ENCODE measurements at regions not wholly inside any gene's neighbourhood (a gene's known extent, or its start where the extent isn't known, plus 50 kb on each side); places are given as distances from the start of the nearest gene placed in this dataset.
"Not testable (repeated sequence)": the region's sequence is repeated elsewhere in the genome, so short reads cannot be mapped to it uniquely, and the experiment has no call there.

DNA sequence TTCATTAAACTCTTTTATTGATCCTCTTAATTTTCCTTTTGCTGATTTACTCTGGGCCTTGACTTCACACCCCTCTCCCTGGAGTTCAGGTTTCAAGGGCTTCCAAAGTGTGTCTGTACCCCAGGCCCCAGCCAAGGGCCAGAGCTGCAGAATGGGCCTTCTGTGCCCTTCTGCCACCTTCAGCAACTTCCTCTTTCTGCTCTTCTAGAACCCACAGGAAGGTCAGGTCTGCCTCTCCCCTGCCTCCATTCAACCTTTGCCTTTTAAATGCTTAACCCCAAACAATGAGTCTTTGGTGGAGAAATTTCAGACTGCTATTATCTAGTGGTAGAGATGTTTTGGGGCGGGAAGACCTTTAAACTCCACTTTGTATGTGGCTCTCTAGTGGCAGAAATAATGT, 63.1 kb downstream of the TSN start:
- DNase-seq (ENCODE audit: low spot score) = no peak

DNA sequence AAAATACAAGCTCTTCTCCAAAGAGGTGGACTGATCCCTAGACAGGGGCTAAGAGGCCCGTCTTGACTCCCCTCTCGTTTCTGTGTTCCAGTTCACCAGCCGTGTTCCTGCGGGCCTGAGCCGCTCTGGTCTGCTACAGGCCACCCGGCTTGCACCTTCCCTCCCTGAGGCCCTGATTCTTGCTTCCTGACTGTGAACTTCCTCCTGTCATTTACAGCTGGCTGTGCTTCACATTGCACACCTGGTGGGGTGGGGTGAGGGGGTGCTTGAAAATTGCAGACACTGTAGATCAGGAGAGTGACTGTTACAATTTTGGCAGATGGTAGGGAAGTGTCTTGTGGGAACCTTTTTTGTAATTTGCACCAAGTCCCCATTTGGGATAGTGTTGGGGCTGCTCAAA, 64.4 kb downstream of the TSN start:
- no peak for DNase-seq (ENCODE audit: low spot score)

DNA sequence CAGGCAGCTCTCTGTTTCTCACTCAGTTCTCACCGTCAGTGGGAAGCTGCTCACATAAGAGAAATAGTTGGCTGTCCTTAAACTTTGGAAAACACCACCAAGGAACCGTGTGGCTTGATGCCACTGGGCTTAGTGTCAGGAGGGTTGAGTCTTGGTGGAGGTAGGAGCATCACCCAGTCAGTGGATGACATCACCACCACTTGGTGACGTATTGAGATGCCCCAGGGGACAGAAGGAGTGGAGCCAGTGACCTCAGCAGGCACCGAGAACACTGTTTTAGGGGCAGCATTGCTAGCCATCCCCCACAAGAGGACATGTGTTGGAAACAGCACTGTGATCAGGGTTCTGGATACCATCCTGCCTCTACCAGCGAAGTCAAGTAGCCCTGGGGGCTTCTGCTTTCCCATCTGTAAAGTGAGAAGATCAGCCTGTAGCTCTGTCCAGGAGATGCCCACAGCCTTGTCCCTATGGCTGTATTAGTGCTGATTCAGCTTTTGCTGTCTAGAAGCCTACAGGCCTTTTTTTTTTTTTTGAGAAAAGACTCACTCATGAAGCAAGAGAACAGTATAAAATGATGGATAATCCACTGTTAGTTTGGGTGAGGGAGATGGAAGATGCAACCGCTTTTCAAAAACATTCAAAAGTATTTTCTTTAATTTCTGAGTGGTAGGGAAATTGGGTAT, 66.2 kb downstream of the TSN start:
- DNase-seq (ENCODE audit: low spot score) = no peak

DNA sequence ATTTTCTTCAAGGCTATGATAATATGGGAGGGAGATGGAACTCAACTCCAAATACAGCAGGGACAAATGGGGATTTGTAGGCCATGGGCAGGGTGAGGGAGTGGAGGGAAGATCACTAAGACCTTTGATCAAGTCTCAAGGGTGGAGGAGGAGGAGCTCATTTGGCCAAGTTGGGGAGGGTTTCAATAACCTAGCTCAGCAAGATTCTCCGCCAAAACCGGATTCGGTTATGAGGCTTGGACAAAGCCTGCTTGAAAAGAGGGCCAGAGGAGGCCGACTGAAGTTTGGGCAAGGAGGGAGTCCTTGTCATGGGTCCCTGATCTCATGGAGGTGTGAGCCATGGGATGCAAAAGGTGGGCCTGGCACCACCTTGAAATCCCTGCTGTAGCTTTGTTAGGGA, 68.8 kb downstream of the TSN start:
- no peak for DNase-seq (ENCODE audit: low spot score)

DNA sequence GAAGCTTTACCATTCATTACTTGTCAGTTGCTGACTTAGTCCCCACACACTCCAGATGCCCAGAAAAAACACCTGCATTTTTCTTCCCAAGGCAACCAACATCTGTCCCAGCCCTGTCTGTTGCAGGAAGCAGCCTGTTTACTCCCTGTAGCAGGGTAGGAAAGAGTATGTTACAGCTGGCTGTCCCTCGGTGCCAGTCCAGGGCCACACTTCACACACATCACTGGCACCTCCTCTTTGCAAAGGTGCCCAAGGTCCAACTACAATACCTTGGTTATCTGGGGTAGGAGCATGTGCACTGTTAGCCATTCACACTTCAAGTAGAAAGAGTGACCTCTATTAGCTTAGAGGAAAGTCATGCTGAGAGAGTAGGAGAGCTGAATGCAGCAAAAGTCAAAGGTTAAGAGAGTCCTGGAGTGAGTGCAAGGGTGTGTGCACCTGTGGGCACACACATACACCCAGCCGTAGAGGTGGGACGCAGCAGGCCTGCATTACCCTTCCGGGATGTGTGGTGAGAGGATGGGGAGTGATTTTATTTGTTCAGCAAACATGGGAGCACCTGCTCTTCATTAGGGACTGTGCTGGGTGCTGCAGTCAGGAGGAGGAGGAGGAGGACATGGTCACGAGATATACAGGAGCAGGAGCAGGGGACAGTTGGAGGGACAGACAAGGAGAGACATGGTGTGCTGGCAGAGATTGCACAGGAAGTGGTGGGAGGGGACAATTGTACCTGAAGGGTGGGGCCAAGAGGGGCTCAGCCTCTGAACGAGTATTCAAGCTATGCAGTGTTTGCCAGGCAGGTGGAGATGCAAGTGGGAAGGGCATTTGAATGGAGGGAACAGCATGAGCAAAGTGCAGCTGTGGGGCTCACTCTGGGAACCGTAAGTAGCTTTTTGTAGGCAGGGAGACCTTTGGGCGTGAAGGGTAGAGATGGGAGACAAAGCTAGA, 69.8 kb downstream of the TSN start:
- DNase-seq (ENCODE audit: low spot score) = no peak

DNA sequence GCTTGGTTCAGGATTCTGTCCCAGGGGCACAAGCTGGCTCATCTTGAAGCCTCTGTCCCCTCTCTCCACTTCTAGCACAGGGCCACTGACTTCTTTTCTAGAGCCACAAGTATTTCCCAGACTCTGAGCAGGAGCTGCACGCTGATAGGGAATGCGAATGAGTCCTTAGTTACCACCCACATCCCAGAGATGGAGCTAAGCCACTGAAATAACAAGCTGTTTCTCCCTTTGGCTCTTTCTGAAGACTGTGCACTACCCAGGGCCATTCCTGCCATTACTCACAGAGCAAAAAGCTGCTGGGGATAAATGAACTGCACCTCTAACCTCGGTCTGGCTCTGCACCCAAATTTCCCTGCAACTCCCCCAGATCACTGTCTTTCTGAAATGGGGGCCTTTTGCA, 70.6 kb downstream of the TSN start:
- DNase-seq (ENCODE audit: low spot score) = no peak

DNA sequence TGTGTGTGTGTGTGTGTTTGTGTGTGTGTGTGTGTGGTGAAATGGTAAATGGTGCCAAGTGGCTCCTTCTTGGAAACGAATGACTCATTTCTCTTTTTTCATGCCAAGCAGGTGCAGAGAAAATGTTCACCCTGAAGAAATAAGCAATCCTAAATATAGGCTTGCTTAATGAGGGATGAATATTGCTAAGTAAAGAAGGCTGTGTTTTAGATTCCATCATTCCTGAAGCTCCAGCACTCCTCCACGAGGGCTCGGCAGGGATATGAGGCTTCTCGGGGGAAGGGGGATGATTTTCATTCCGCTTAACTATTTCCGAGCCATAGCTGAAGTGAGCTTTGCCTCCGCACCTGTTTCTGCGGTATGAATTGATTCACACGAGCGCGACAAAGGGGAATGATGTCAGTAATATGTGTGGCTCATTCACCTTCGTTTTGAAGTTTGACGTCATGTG, 72.9 kb downstream of the TSN start:
- no peak for DNase-seq (ENCODE audit: low spot score)

DNA sequence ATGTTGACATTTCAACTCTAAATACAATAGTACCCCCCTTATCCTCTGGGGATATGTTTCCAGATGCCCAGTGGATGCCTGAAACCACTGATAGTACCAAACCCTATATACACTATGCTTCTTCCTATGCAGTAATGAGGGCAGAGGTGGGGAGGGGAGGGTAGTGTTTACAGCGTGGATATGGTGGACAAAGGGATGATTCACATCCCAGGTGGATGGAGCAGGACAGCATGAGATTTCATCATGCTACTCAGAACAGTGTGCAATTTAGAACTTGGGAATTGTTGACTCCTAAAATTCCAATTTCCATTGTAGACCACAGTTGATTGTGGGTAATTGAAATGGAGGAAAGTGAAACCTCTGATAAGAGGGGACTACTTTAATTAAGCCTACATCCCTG, 75.4 kb downstream of the TSN start:
- DNase-seq (ENCODE audit: low spot score) = no peak

DNA sequence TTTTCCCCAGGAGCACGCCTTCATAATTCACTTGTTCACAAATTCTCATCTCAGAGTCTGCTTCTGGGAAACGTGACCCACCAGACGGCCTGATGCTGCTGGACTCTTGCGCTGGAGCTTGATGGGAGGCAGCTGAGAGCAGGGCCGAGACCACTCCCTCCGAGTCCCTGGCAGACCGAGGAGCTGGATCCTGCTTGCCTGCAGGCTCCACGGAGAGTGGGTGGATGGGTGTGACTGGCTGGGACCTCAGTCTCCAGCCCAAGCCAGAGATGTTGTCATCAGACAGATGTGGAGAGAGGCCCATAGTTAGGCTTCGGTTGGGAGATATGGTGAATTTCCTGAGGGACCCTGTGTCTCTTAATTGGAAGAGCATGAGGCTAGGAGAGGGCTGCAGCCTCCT, 76.4 kb downstream of the TSN start:
- no peak for DNase-seq (ENCODE audit: low spot score)

DNA sequence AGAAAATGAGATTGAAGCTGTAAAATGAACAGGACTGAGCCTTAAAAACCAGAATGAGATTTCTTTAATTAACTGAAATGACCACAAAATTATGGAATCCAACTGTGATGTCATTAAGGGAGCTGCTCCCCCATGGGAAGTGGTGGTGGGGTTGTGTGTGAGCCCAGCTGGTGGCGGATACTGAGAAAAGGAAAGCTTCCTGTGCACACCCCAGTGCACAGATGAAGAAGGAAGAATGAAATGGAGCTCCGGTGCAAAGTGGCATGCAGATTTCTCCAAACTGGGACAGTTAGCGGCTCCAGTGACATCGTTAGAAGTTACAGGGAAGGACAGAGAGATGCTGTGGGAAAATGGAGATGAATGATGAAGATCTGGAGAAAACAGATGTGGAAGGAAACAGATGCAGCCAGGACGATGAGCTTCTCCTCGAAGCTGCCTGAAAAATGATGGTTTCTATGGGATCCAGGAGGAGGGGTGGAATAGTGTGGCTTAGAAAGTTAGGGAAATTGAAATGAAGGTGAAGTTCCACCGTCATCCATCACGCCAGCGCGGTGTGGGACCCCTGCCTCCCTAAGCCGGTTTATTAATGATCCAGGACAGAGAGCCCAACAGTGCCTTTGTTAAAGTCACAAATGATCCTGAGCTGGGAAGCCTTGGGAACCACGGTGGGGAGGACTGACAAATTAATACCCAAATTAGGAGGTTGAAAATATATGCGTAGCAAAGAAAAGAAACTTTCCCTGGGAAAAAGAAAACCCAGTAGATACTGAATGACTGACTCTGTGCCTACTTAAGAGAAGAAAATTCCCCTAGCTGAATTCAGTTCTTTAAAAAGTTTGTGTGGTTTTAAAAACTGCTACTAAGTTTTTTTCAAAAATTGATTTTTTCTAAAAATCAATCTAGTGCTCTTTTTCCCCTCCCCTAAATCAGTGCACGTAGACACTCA, 77.2 kb downstream of the TSN start:
- DNase-seq (ENCODE audit: low spot score) = no peak

DNA sequence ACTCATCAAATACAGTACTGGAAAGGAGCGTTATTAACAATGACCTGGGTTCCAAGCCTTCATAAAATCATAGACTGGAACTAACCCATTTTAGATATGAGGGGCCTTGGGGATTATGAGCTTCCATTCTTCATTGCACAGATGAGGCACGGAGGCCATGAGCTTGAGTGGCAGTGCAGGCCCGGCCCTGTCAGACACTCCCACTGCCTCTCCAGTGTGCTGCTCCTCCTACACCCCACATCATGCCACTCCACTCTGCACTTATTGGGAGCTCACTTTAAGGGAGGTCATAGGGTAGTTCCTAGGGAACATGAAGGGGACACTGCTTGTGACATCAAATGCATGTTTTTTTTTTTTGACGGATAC, 77.9 kb downstream of the TSN start:
- DNase-seq (ENCODE audit: low spot score) = no peak

DNA sequence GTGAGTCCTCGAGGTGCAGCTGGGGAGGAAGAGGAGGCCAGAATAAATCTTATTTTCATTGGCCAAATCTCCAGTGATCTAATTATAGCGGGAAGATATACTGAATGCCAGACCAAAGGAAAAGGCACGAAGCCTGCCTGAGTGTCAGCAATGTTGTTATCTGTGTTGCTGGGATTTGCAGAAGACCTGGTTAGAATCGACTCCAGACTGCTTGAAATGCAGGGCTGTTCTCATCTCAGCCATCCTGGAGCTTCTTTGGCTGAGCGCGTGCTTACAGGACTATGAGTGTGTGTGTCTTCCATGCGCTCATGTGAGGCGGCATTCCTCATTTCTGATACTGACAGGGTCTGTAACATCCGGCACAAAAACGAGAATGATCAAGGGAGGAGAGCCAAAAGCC, 81.2 kb downstream of the TSN start:
- no peak for DNase-seq (ENCODE audit: low spot score)

DNA sequence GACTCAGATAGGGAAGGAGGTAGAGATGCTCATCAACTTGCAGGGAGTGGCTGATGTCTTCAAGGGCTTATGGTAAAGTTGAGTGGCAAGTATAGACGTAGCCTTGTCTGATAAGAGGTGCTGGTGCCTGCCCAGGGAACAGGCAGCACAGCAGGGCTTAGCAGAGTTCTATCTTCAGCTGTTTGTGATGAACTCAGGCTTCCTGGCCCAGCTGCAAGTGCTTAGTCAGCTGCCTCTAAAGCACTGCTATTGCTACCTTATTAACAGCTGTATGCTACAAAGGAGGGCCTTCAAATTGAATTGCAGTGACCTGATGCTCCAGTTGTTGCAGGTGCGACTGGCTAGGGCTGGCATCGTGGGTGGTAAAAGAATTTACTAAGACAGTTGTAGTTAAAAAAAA, 82.1 kb downstream of the TSN start:
- DNase-seq (ENCODE audit: low spot score) = no peak

DNA sequence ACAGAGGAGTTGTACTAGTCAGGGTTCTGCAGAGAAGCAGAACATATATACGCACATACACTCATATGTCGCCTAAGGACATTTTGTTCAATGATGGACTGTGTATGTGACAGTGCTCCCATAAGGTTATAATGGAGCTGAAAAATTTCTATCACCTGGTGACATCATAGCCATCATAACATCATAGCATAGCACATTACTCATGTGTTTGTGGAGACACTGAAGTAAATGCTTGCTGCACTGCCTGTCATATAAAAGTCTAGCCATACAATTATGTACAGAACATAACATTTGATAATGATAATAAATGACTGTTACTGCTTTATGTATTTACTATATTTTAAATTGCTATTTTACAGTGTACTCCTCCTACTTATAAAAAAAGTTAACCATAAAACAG, 83.1 kb downstream of the TSN start:
- no peak for DNase-seq (ENCODE audit: low spot score)

DNA sequence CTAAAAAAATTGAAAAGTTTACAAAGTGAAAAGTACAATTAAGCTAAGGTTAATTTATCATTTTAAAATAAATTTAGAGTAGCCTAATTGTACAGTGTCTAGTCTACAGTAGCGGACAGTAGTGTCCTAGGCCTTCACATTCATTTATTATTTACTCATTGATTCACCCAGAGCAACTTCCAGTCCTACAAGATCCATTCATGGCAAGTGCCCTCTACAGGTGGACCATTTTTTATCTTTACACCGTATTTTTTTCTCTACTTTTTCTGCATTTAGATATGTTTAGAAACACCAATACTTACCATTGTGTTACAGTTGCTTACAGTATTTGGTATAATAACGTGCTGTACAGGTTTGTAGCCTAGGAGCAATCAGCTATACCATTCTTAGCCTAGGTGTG, 84.1 kb downstream of the TSN start:
- no peak for DNase-seq (ENCODE audit: low spot score)

DNA sequence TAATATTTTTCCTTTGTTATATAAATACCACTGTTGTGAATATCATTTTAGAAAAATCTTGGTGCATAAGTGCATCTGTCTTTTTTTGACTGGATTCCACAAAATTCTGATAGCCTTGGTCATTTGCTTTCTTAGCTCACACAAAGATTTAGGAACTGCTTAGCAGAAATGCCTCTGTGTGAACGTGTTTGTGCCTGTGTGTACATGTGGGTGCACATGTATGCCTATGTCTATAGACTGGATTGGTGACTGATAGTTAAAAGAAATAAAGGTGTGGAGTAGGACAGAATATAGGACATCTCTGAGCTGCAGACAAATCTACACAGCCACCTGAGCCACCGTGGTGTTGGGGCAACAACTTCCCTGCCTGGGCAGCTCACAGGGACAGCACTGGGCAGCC, 93.8 kb downstream of the TSN start:
- DNase-seq (ENCODE audit: low spot score) = no peak

DNA sequence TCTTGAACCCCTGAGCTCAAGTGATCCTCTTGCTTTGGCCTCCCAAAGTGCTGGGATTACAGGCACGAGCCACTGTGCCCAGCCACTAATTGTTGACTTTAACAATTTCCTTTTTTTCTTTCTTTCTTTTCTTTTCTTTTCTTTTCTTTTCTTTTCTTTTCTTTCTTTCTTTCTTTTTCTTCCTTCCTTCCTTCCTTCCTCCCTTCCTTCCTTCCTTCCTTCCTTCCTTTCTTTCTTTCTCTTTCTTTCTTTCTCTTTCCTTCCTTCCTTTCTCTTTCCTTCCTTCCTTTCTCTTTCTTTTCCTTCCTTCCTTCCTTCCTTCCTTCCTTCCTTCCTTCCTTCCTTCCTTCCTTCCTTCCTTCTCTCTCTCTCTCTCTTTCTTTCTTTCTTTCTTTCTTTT, 97.7 kb downstream of the TSN start:
- not testable (repeated sequence) for DNase-seq (ENCODE audit: low spot score)

DNA sequence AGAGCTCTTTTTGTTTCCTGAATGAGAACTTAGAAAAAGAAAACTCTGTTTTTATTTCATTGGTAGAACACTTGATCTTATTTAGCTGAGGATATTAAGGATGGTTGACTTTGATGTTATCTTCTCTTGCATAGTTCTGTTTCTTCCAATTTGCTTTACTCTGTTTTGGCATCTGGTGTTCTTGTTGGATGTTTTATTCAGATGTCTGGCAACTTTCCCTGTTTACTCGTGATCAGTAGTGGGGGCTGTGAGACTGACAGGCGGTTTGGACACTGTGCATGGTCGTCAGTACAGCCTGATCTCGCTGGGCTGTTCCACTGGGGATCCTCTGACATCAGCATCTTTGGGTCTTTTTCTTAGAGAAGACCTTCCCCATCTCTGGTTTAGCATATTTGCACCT, 100.1 kb downstream of the TSN start:
- no peak for DNase-seq (ENCODE audit: low spot score)

DNA sequence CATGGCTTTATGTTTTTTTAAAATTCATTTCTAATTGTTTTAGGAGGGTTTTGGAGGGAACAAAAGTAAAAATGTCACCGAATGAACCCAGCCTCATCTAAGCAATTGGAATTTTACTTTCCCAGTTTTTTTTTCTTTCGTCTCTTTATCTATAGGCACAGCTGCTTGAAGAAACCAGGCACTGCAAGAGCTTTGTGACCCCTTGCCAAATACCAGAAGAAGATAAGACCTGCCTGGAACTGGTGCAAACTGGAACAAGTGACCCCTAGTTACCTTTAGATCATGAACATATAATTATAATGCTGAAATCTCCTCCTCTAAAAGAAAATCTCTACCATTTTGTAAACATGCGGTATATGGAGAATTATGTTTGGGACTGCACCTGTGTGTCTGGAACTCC, 100.9 kb downstream of the TSN start:
- DNase-seq (ENCODE audit: low spot score) = no peak

DNA sequence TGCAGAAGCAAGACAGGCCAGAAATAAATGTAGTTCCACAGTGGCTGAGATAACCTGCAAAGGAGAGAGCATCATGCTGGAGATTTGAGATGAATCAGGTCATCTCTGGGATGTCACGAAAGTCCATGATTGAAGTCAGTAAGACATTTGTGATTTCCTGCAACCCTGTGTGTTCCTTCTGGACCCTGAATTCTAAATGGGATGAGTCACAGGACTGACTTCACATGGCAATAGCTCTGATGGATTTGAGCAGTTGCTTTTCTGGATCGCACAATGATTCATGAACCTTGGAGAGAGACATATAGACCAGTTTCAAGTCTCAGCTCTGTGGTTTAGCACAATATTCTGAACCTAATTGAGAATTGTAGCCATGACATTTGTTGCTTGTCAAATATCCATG, 102.9 kb downstream of the TSN start:
- DNase-seq (ENCODE audit: low spot score) = no peak

DNA sequence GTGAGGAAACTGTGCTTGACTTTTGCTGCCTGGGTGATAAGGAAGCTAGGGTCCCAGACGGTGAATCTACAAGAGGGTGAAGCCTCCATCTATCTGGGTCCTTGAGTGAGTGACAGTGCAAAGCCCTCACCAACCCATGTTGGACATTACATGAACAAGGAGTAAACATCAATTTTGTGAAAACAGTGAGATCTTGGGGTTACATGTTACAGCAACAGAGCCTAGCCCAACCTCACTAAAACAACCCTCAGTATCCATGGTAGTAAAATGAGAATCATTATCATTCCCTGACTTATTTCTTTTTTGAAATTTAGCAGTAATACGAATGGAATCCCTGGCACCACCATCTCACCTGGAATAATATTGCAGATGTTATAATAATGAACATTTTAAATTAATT, 103.4 kb downstream of the TSN start:
- DNase-seq (ENCODE audit: low spot score) = no peak

DNA sequence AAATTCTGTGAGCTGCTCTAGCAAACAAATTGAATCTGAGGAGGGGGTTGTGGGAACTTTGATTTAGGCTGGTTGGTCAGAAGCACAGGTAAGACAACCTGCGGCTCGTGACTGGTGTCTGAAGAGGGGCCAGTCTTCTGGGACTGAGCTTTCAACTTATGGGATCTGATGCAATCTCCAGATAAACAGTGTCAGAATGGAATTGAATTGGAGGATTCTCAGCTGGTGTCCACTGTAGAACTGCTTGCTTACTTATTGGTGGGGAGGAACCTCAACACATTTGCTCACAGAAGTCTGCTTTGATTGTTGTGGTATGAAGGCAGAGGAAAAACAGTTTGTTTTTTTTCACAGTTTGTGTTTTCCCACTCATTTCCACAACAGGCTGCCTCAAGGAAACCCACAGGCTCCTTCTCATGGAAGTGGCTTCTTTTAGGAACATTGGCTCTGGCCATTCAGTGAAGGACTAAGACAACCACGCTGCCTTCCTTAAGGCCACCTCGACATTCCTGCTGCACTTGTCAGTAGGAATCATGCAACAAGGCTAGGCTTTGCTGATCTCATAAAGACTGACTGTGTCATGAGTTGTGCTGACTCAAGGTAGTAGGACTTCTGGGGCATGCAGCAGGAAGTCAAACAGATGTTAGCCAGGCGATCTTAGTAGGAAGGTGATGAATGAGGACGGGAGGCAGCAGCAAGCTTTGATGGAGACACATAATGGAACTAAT, 104.7 kb downstream of the TSN start:
- DNase-seq (ENCODE audit: low spot score) = no peak
